H1 (cell line): ENCODE measurements at regions not wholly inside any gene's neighbourhood (a gene's known extent, or its start where the extent isn't known, plus 50 kb on each side); places are given as distances from the start of the nearest gene placed in this dataset.
A peak's percentile ranks its signal among the peaks of the same experiment; 100 is the strongest.

Experiments used
- CTCF ChIA-PET: fragments of 300-600 bp; sonication (Branson Sonifier 250); formaldehyde crosslinking; loops from one replicate; lab custom pipeline; 2021; ENCODE audit not compliant: partially characterized antibody; lab: Charles Lee
- POLR2A ChIA-PET: fragments of 300-600 bp; sonication (Branson Sonifier 250); formaldehyde crosslinking; loops from one replicate; lab custom pipeline; 2021; ENCODE audit warnings: inconsistent platforms; ENCODE audit not compliant: partially characterized antibody; lab: Charles Lee
- DNase-seq, 2 experiments: peaks; one replicate each; pipeline versions ENCODE4 v3.0.0 to v3.0.0-alpha.2; 2010 to 2022; ENCODE audit warnings: low spot score in 2 of 2, low read depth in 1 of 2, mixed read lengths in 1 of 2
- FAIRE-seq: peaks from 2 replicates; lab custom pipeline; 2011; peaks lifted over from hg19 to GRCh38; lab: Jason Lieb, UNC
- H2AFZ ChIP-seq: 2 replicates; pipeline ENCODE4 v1.8.1; 2012; ENCODE audit warnings: low read length, inconsistent platforms
- H2AK5ac ChIP-seq: 2 replicates; pipeline ENCODE4 v1.6.1; 2013; ENCODE audit warnings: low read depth, low read length
- H2BK120ac ChIP-seq: replicated peaks from 2 replicates; pipeline ENCODE3; 2013; ENCODE audit warnings: low read depth, low read length, inconsistent platforms
- H2BK12ac ChIP-seq: 2 replicates; pipeline ENCODE4 v1.6.1; 2013; ENCODE audit warnings: low read depth, low read length
- H2BK15ac ChIP-seq: 2 replicates; pipeline ENCODE4 v1.6.1; 2013; ENCODE audit warnings: low read length
- H2BK20ac ChIP-seq: 2 replicates; pipeline ENCODE4 v1.6.1; 2013; ENCODE audit warnings: low read length
- H2BK5ac ChIP-seq: 2 replicates; pipeline ENCODE4 v1.6.1; 2013; ENCODE audit warnings: low read depth, low read length
- H3K14ac ChIP-seq: 2 replicates; pipeline ENCODE4 v1.6.1; 2013; ENCODE audit warnings: inconsistent platforms; ENCODE audit not compliant: insufficient read length
- H3K18ac ChIP-seq: 2 replicates; pipeline ENCODE4 v1.6.1; 2013; ENCODE audit warnings: low read length; ENCODE audit errors: extremely low read depth
- H3K23ac ChIP-seq: 2 replicates; pipeline ENCODE4 v1.6.1; 2013; ENCODE audit warnings: inconsistent platforms; ENCODE audit not compliant: insufficient read length
- H3K23me2 ChIP-seq: 2 replicates; pipeline ENCODE4 v1.6.1; 2013; ENCODE audit warnings: low read depth, low read length
- H3K27ac ChIP-seq: 2 replicates; pipeline ENCODE4 v1.6.1; 2011; ENCODE audit warnings: low read depth, low read length, inconsistent platforms
- H3K27me3 ChIP-seq, 4 experiments: replicated peaks in 1 of 4; 1 replicate in 1 of 4; 2 replicates in 3 of 4; pipeline versions ENCODE4 v1.6.1 to v1.8.1; 2011 to 2013; ENCODE audit warnings: low read length in 3 of 4, mild to moderate bottlenecking in 3 of 4, inconsistent platforms in 2 of 4, mixed read lengths in 2 of 4, moderate library complexity in 1 of 4; ENCODE audit not compliant: control insufficient read depth in 3 of 4, insufficient read depth in 3 of 4; ENCODE audit errors: extremely low read depth in 1 of 4
- H3K36me3 ChIP-seq, 4 experiments: 2 replicates each; pipeline versions ENCODE4 v1.6.1 to v1.8.1; 2011 to 2013; ENCODE audit warnings: mild to moderate bottlenecking in 4 of 4, low read length in 3 of 4, moderate library complexity in 2 of 4, control low read depth in 1 of 4, inconsistent platforms in 1 of 4; ENCODE audit not compliant: insufficient read depth in 4 of 4, control insufficient read depth in 2 of 4
- H3K4ac ChIP-seq: replicated peaks from 2 replicates; pipeline ENCODE3; 2013; ENCODE audit warnings: low read length, low read depth, mixed read lengths, inconsistent platforms; ENCODE audit not compliant: insufficient read length
- H3K4me1 ChIP-seq, 4 experiments: replicated peaks in 1 of 4; 1 replicate in 1 of 4; 2 replicates in 3 of 4; pipeline versions ENCODE4 v1.6.1 to v1.8.1; 2011 to 2013; ENCODE audit warnings: low read length in 3 of 4, inconsistent platforms in 2 of 4, mixed read lengths in 1 of 4; ENCODE audit not compliant: insufficient read depth in 4 of 4, control insufficient read depth in 3 of 4
- H3K4me2 ChIP-seq, 2 experiments: 2 replicates each; pipeline versions ENCODE4 v1.6.1 to v1.8.1; 2011 to 2013; ENCODE audit warnings: low read depth in 2 of 2, low read length in 2 of 2, control low read depth in 1 of 2, inconsistent platforms in 1 of 2, mild to moderate bottlenecking in 1 of 2; ENCODE audit not compliant: insufficient read depth in 1 of 2
- H3K4me3 ChIP-seq, 4 experiments: fragments of 200-600, 300-600 bp in 1 of 4; sonication (generic), shearing (Covaris generic), sonication (Bioruptor Twin) in 1 of 4; 2 replicates each; pipeline versions ENCODE4 v1.5.1 to v1.8.1; 2011 to 2016; ENCODE audit warnings: low read length in 4 of 4, low read depth in 3 of 4, control low read depth in 2 of 4, inconsistent platforms in 2 of 4, mild to moderate bottlenecking in 2 of 4, mixed read lengths in 1 of 4, moderate library complexity in 1 of 4; ENCODE audit not compliant: insufficient read depth in 2 of 4; ENCODE audit errors: extremely low read depth in 1 of 4
- H3K56ac ChIP-seq: replicated peaks from 2 replicates; pipeline ENCODE3; 2013; ENCODE audit warnings: low read depth, mild to moderate bottlenecking, mixed read lengths, low read length, inconsistent platforms; ENCODE audit not compliant: insufficient read length
- H3K79me1 ChIP-seq: 2 replicates; pipeline ENCODE4 v1.6.1; 2013; ENCODE audit warnings: low read depth, low read length, control low read depth
- H3K79me2 ChIP-seq, 2 experiments: 2 replicates each; pipeline versions ENCODE4 v1.6.1 to v1.8.1; 2012 to 2013; ENCODE audit warnings: low read length in 2 of 2, mild to moderate bottlenecking in 2 of 2, inconsistent platforms in 1 of 2; ENCODE audit not compliant: insufficient read depth in 2 of 2, control insufficient read depth in 1 of 2
- H3K9ac ChIP-seq, 4 experiments: replicated peaks in 1 of 4; 1 replicate in 1 of 4; 2 replicates in 3 of 4; pipeline versions ENCODE4 v1.6.1 to v1.8.1; 2011 to 2013; ENCODE audit warnings: low read depth in 3 of 4, low read length in 3 of 4, control low read depth in 2 of 4, mild to moderate bottlenecking in 2 of 4, moderate library complexity in 2 of 4, inconsistent platforms in 1 of 4; ENCODE audit errors: extremely low read depth in 1 of 4
- H3K9me3 ChIP-seq, 2 experiments: 2 replicates each; pipeline versions ENCODE4 v1.6.1 to v1.8.1; 2012 to 2013; ENCODE audit warnings: mild to moderate bottlenecking in 2 of 2, moderate library complexity in 2 of 2, control low read depth in 1 of 2, inconsistent platforms in 1 of 2, low read depth in 1 of 2, low read length in 1 of 2, mixed read lengths in 1 of 2; ENCODE audit not compliant: insufficient read depth in 2 of 2
- H4K20me1 ChIP-seq, 2 experiments: replicated peaks in 1 of 2; 2 replicates each; pipeline versions ENCODE3 to v1.8.1; 2011 to 2013; ENCODE audit warnings: inconsistent platforms in 2 of 2, low read length in 2 of 2, mild to moderate bottlenecking in 1 of 2; ENCODE audit not compliant: insufficient read depth in 2 of 2, control insufficient read depth in 1 of 2
- H4K5ac ChIP-seq: 2 replicates; pipeline ENCODE4 v1.6.1; 2013; ENCODE audit warnings: low read length, low read depth, mixed read lengths, inconsistent platforms; ENCODE audit not compliant: insufficient read length
- H4K8ac ChIP-seq: 2 replicates; pipeline ENCODE4 v1.8.0; 2013; ENCODE audit warnings: mild to moderate bottlenecking, moderate library complexity, low read length, inconsistent platforms; ENCODE audit not compliant: insufficient read depth; ENCODE audit errors: extremely low read depth
- H4K91ac ChIP-seq: replicated peaks from 2 replicates; pipeline ENCODE3; 2013; ENCODE audit warnings: low read length, mixed read lengths, inconsistent platforms; ENCODE audit not compliant: insufficient read length
- CBX5 ChIP-seq: fragments of 300-800, 300-1000 bp; sonication (generic); IDR thresholded peaks from 2 replicates; pipeline ENCODE4 v1.7.1; 2016; ENCODE audit warnings: antibody characterized with exemption, low read length, low read depth
- CTBP2 ChIP-seq: IDR thresholded peaks from 2 replicates; pipeline ENCODE4 v1.7.0; 2011; ENCODE audit warnings: borderline replicate concordance, mild to moderate bottlenecking, moderate library complexity, mixed read lengths, low read length; ENCODE audit not compliant: insufficient read depth, insufficient read length
- EP300 ChIP-seq, 2 experiments: IDR thresholded peaks; 1 replicate in 1 of 2; 2 replicates in 1 of 2; pipeline ENCODE4 v1.6.1; 2011 to 2012; ENCODE audit warnings: low read depth in 2 of 2, low read length in 2 of 2, mild to moderate bottlenecking in 2 of 2, borderline replicate concordance in 1 of 2, inconsistent platforms in 1 of 2, moderate library complexity in 1 of 2
- JUND ChIP-seq: IDR thresholded peaks from 2 replicates; pipeline ENCODE4 v1.6.1; 2011; ENCODE audit warnings: mild to moderate bottlenecking, improper control_type of control experiment, low read length
- KDM1A ChIP-seq: fragments of 200-600, 300-600 bp; sonication (generic); IDR thresholded peaks from 2 replicates; pipeline ENCODE4 v1.7.1; 2016; ENCODE audit warnings: mild to moderate bottlenecking, low read length, borderline replicate concordance
- NANOG ChIP-seq: IDR thresholded peaks from 2 replicates; pipeline ENCODE4 v1.6.1; 2011; ENCODE audit warnings: low read length, low read depth, mild to moderate bottlenecking, inconsistent platforms; ENCODE audit not compliant: insufficient read depth, poor library complexity, severe bottlenecking
- POLR2A ChIP-seq, 2 experiments: IDR thresholded peaks; 1 replicate in 1 of 2; 2 replicates in 1 of 2; pipeline ENCODE4 v1.6.1; 2011; ENCODE audit warnings: low read depth in 2 of 2, low read length in 2 of 2, mild to moderate bottlenecking in 2 of 2; ENCODE audit errors: control extremely low read depth in 1 of 2
- RAD21 ChIP-seq, 2 experiments: IDR thresholded peaks in 1 of 2; conservative IDR thresholded peaks in 1 of 2; 2 replicates each; pipeline ENCODE4 v1.6.1; 2011; ENCODE audit warnings: low read depth in 2 of 2, low read length in 2 of 2, improper control_type of control experiment in 1 of 2, inconsistent platforms in 1 of 2, mild to moderate bottlenecking in 1 of 2, moderate library complexity in 1 of 2
- RNF2 ChIP-seq: fragments of 200-900, 300-1000 bp; sonication (generic); IDR thresholded peaks from 2 replicates; pipeline ENCODE4 v1.7.1; 2016; ENCODE audit warnings: borderline replicate concordance, low read depth, mild to moderate bottlenecking, antibody characterized with exemption, low read length; ENCODE audit not compliant: poor library complexity, severe bottlenecking; ENCODE audit errors: missing control alignments
- SP2 ChIP-seq: IDR thresholded peaks from 2 replicates; pipeline ENCODE4 v1.6.1; 2012; ENCODE audit warnings: mild to moderate bottlenecking, low read length, inconsistent platforms
- ZNF274 ChIP-seq: IDR thresholded peaks from 2 replicates; pipeline ENCODE4 v1.7.0; 2012; ENCODE audit warnings: low read length, borderline replicate concordance; ENCODE audit errors: extremely low read depth
- WGBS, 2 experiments: shearing (Covaris generic) in 1 of 2; methylation state at CpG; one replicate each; pipeline versions ENCODE4 v1.1.6 to v1.1.7; 2013 to 2015; ENCODE audit warnings: low lambda C conversion rate in 2 of 2, mixed read lengths in 2 of 2, inconsistent platforms in 1 of 2, low coverage in 1 of 2, missing lambda C conversion rate in 1 of 2; ENCODE audit not compliant: insufficient replicate concordance in 2 of 2, insufficient coverage in 1 of 2, insufficient read length in 1 of 2; ENCODE audit errors: extremely low coverage in 1 of 2, missing lambda C conversion rate in 1 of 2; 5-methylcytosine and 5-hydroxymethylcytosine counted together
- TF ChIP-seq, protein P1 (sequence below): IDR thresholded peaks from 2 replicates; pipeline ENCODE4 v1.6.1; 2011; ENCODE audit warnings: low read depth, mild to moderate bottlenecking, low read length; ENCODE audit not compliant: insufficient read depth

DNA sequence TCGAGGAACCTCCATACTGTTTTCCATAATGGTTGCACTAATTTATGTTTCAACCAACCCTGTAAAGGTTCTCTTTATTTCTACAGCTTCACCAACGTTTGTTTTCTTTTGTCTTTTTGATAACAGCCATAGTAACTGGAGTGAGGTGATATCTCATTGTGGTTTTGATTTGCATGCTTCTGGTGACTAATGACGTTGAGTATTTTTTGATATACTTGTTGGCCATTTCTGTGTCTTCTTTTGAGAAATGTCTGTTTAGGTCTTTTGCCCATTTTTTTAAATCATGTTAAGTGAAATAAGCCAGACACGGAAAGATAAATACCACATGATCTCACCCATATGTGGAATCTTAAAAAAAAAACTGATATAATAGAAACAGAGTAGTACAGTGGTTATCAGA lies 74.8 kb upstream of the SMIM21 start:
- FAIRE-seq, result no peak
- Histone ChIP-seq H2BK12ac (no peak overlapping the region), H3K9me3 (no peaks in the 10 kb centered on the region), H3K36me3 (no peaks in the 10 kb centered on the region), H3K18ac (no peak overlapping the region), H2BK15ac (no peak overlapping the region), H4K20me1 (no peaks in the 10 kb centered on the region), H3K4me1 (no peaks in the 10 kb centered on the region), H2AFZ (no peak overlapping the region), H4K5ac (no peak overlapping the region), H3K27me3 (peaks cover 0 to 1% (median 0%) of the 10 kb centered on the region in 4 experiments; a peak in 1 of 7 replicates), H2BK20ac (no peak overlapping the region), H3K27ac (no peak overlapping the region), H3K56ac (peak overlapping the region; percentile 5), H3K14ac (no peak overlapping the region), H3K79me2 (no peaks in the 10 kb centered on the region), H3K23ac (no peak overlapping the region), H2AK5ac (no peak overlapping the region), H2BK5ac (no peak overlapping the region), H3K23me2 (no peaks in the 10 kb centered on the region), H4K91ac (no peak overlapping the region), H3K79me1 (no peaks in the 10 kb centered on the region), H3K4ac (no peak overlapping the region), H2BK120ac (no peak overlapping the region), H3K9ac (no peak overlapping the region), H4K8ac (no peak overlapping the region), H3K4me3 (no peak overlapping the region), H3K4me2 (no peak overlapping the region)
- no peak for TF ChIP-seq CTBP2
- no peak for TF ChIP-seq RNF2
- TF ChIP-seq NANOG, result no peak
- TF ChIP-seq POLR2A (IDR thresholded peaks at IDR 0.05; ENCODE audit: control extremely low read depth in 1 of 2, low read depth in 2 of 2, low read length in 2 of 2), result no peak
- TF ChIP-seq CBX5, result no peak
- TF ChIP-seq SP2, result no peak
- TF ChIP-seq, protein P1, sequence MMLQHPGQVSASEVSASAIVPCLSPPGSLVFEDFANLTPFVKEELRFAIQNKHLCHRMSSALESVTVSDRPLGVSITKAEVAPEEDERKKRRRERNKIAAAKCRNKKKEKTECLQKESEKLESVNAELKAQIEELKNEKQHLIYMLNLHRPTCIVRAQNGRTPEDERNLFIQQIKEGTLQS, result no peak
- no peak for TF ChIP-seq ZNF274
- TF ChIP-seq RAD21 (IDR thresholded peaks at IDR 0.05 in 1 of 2, conservative IDR thresholded peaks at IDR 0.05 in 1 of 2; ENCODE audit: low read depth in 2 of 2, low read length in 2 of 2), result no peak
- TF ChIP-seq EP300 (IDR thresholded peaks at IDR 0.05; ENCODE audit: borderline replicate concordance in 1 of 2, low read depth in 2 of 2, low read length in 2 of 2), result no peak
- no peak for TF ChIP-seq KDM1A
- TF ChIP-seq JUND, result no peak
- ChIA-PET POLR2A (interaction anchor here (0.5 kb wide), 1 partner anchor 677 kb away, joined by 3 read pairs; no protein-coding TSS in a partner anchor), CTCF (interaction anchor here (3.4 kb wide), 1 partner anchor 23 kb away, joined by 9 read pairs; no protein-coding TSS in a partner anchor)
- DNase-seq, result no peak
- 89% methylated on average over 4 of the region's 4 CpGs; no CpG with 5 or more reads in 1 of the 2 experiments for WGBS, 2 experiments
